ENCODE measurements at regions not wholly inside any gene's neighbourhood (a gene's known extent, or its start where the extent isn't known, plus 50 kb on each side); places are given as distances from the start of the nearest gene placed in this dataset.

DNA sequence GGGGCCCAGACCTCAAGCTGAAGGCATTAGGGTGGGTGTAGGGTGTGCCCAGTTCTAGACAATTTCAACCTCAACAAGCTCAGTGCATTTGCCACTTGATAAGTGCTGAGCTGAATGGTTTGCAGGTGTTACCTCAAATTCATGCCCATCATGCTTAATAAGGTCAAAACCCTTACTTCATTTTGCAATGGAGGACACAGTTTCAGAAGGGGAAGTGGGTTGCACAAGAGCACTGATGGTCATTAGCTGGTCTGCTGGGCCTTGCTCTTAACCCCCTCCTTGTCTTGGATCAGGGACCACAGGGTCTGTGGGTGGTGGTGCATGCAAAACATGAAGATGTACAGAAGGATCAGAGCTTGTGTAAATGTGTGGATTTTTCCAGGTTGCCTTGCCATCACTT is 71.0 kb upstream of the SIRPA start:
- Histone ChIP-seq H3K4me3 (ENCODE audit: low read depth, low read length, poor library complexity, severe bottlenecking) (no peak overlapping the region), H3K36me3 (ENCODE audit: insufficient read depth, low read length) (no peaks in the 10 kb centered on the region), H2AFZ (ENCODE audit: low read length) (no peak overlapping the region), H3K9me3 (ENCODE audit: low read length) (0 out of 2 replicates have a peak, but pooled peaks cover 3% of the 10 kb centered on the region), H3K79me2 (ENCODE audit: insufficient read depth, low read length) (no peaks in the 10 kb centered on the region), H3K9me2 (ENCODE audit: low read depth, low read length) (no peaks in the 10 kb centered on the region), H3K27ac (ENCODE audit: low read depth, low read length, poor library complexity, severe bottlenecking) (no peak overlapping the region), H4K20me1 (ENCODE audit: insufficient read depth, low read length) (no peaks in the 10 kb centered on the region), H3K27me3 (ENCODE audit: insufficient read depth, low read length) (no peaks in the 10 kb centered on the region), H3K9ac (ENCODE audit: low read length) (no peak overlapping the region), H3K4me1 (ENCODE audit: insufficient read depth, low read length, severe bottlenecking) (no peaks in the 10 kb centered on the region), H3K4me2 (ENCODE audit: low read length) (no peak overlapping the region), H3F3A (ENCODE audit: insufficient read depth, low read length) (no peaks in the 10 kb centered on the region)
- no peak for TF ChIP-seq EZH2 (IDR thresholded peaks at IDR 0.05; ENCODE audit: borderline replicate concordance, low read length)
- TF ChIP-seq, protein P1, sequence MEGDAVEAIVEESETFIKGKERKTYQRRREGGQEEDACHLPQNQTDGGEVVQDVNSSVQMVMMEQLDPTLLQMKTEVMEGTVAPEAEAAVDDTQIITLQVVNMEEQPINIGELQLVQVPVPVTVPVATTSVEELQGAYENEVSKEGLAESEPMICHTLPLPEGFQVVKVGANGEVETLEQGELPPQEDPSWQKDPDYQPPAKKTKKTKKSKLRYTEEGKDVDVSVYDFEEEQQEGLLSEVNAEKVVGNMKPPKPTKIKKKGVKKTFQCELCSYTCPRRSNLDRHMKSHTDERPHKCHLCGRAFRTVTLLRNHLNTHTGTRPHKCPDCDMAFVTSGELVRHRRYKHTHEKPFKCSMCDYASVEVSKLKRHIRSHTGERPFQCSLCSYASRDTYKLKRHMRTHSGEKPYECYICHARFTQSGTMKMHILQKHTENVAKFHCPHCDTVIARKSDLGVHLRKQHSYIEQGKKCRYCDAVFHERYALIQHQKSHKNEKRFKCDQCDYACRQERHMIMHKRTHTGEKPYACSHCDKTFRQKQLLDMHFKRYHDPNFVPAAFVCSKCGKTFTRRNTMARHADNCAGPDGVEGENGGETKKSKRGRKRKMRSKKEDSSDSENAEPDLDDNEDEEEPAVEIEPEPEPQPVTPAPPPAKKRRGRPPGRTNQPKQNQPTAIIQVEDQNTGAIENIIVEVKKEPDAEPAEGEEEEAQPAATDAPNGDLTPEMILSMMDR (IDR thresholded peaks at IDR 0.05; ENCODE audit: low read length) = no peak

DNA sequence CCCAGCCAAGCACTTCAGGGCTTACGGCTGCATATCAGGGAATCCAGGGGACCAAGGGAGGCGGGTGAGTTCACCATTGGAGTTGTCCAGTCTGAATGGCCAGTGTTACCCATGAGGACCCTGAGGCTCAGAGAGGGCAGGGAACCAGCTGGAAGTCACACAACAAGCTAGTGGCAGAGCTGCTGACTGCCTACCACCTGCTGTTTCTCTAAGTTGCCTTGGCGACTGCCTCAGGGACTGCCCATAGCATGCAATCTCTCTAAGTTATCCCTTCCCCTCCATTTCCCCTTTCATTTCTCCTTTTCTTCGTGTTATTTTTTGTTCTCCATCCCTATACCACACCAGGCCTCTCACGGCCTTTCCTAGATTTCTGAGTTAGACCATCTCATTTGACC is 71.8 kb upstream of the SIRPA start:
- Histone ChIP-seq H3K27ac (ENCODE audit: low read depth, low read length, poor library complexity, severe bottlenecking) (no peak overlapping the region), H4K20me1 (ENCODE audit: insufficient read depth, low read length) (no peaks in the 10 kb centered on the region), H3K36me3 (ENCODE audit: insufficient read depth, low read length) (no peaks in the 10 kb centered on the region), H3K4me2 (ENCODE audit: low read length) (no peak overlapping the region), H3K27me3 (ENCODE audit: insufficient read depth, low read length) (no peaks in the 10 kb centered on the region), H3K9me3 (ENCODE audit: low read length) (0 out of 2 replicates have a peak, but pooled peaks cover 3% of the 10 kb centered on the region), H3K9me2 (ENCODE audit: low read depth, low read length) (no peaks in the 10 kb centered on the region), H2AFZ (ENCODE audit: low read length) (no peak overlapping the region), H3F3A (ENCODE audit: insufficient read depth, low read length) (no peaks in the 10 kb centered on the region), H3K4me3 (ENCODE audit: low read depth, low read length, poor library complexity, severe bottlenecking) (no peak overlapping the region), H3K79me2 (ENCODE audit: insufficient read depth, low read length) (no peaks in the 10 kb centered on the region), H3K9ac (ENCODE audit: low read length) (no peak overlapping the region), H3K4me1 (ENCODE audit: insufficient read depth, low read length, severe bottlenecking) (no peaks in the 10 kb centered on the region)
- TF ChIP-seq, protein P1 (IDR thresholded peaks at IDR 0.05; ENCODE audit: low read length) = no peak
- no peak for TF ChIP-seq EZH2 (IDR thresholded peaks at IDR 0.05; ENCODE audit: borderline replicate concordance, low read length)

DNA sequence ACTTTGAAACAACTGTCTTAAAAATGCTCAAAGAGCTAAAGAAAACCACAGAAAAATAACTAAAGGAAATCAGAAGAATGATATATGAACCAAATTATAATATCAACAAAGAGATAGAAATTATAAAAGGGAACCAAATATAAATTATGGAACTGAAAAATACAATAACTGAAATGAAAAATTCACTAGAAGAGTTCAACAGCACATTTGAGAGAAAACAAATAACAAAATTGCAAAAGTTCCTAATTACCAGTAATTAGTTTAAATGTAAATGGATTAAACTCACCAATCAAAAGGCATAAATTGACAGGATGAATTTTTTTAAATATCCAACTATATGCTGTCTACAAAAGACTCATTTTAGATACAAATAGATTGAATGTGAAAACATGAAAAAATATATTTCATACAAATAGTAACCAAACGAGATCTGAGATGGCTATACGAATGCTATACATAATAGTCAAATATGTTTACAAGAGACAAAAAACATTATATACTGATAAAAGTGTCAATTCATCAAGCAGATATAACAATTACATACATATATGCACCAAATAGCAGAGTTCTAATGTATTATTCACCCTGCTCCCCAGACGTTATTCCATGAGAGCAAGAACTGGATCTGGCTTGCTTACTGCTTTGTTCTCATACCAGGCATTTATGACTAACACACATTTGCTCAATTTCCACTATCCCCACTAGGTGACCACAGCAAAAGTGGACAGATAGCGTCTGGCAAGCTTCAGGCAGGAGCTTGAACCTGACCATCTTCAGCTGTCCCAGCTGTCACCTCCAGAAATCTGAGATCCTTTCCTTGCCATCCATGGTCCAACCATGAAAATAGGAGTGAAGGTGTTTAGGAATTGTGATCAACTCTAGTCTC is 72.4 kb upstream of the SIRPA start:
- Histone ChIP-seq H3K4me3 (ENCODE audit: low read depth, low read length, poor library complexity, severe bottlenecking) (no peak overlapping the region), H3K79me2 (ENCODE audit: insufficient read depth, low read length) (no peaks in the 10 kb centered on the region), H3F3A (ENCODE audit: insufficient read depth, low read length) (no peaks in the 10 kb centered on the region), H3K36me3 (ENCODE audit: insufficient read depth, low read length) (no peaks in the 10 kb centered on the region), H3K9me2 (ENCODE audit: low read depth, low read length) (no peaks in the 10 kb centered on the region), H3K4me1 (ENCODE audit: insufficient read depth, low read length, severe bottlenecking) (no peaks in the 10 kb centered on the region), H3K9me3 (ENCODE audit: low read length) (0 out of 2 replicates have a peak, but pooled peaks cover 3% of the 10 kb centered on the region), H4K20me1 (ENCODE audit: insufficient read depth, low read length) (no peaks in the 10 kb centered on the region), H3K27me3 (ENCODE audit: insufficient read depth, low read length) (no peaks in the 10 kb centered on the region), H3K4me2 (ENCODE audit: low read length) (no peak overlapping the region), H3K9ac (ENCODE audit: low read length) (no peak overlapping the region), H3K27ac (ENCODE audit: low read depth, low read length, poor library complexity, severe bottlenecking) (no peak overlapping the region), H2AFZ (ENCODE audit: low read length) (no peak overlapping the region)
- TF ChIP-seq EZH2 (IDR thresholded peaks at IDR 0.05; ENCODE audit: borderline replicate concordance, low read length) = no peak
- TF ChIP-seq, protein P1 (IDR thresholded peaks at IDR 0.05; ENCODE audit: low read length) = no peak

All from OCI-LY1 (cell line).